ENCODE measurements at regions not wholly inside any gene's neighbourhood (a gene's known extent, or its start where the extent isn't known, plus 50 kb on each side); places are given as distances from the start of the nearest gene placed in this dataset.

DNA sequence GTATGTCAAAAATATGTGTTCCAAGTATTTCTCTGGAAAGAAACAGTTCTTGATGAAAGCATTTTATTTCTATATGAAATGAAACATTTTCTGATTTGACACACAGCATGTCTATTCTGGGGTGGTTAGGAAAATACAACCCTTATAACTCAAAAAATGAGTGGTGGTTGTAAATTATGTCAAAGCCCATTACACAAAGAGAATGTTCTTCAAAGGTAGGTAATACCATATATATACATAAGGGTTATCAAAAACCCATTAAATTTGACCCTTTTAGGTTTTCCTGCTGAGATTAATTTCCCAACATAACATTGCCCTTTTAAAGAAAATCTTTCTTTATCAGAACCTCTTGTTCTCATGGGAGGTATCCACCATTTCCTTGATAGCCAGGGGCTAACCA, 420.5 kb upstream of the TECRL start:
- TF ChIP-seq, protein P1, sequence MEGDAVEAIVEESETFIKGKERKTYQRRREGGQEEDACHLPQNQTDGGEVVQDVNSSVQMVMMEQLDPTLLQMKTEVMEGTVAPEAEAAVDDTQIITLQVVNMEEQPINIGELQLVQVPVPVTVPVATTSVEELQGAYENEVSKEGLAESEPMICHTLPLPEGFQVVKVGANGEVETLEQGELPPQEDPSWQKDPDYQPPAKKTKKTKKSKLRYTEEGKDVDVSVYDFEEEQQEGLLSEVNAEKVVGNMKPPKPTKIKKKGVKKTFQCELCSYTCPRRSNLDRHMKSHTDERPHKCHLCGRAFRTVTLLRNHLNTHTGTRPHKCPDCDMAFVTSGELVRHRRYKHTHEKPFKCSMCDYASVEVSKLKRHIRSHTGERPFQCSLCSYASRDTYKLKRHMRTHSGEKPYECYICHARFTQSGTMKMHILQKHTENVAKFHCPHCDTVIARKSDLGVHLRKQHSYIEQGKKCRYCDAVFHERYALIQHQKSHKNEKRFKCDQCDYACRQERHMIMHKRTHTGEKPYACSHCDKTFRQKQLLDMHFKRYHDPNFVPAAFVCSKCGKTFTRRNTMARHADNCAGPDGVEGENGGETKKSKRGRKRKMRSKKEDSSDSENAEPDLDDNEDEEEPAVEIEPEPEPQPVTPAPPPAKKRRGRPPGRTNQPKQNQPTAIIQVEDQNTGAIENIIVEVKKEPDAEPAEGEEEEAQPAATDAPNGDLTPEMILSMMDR (IDR thresholded peaks at IDR 0.05; ENCODE audit: low read depth, low read length) = no peak
- TF ChIP-seq EZH2phosphoT487 (IDR thresholded peaks at IDR 0.05; ENCODE audit: low read depth) = no peak
